HFF-Myc (cell line): ENCODE measurements at regions not wholly inside any gene's neighbourhood (a gene's known extent, or its start where the extent isn't known, plus 50 kb on each side); places are given as distances from the start of the nearest gene placed in this dataset.
"Not testable (repeated sequence)": the region's sequence is repeated elsewhere in the genome, so short reads cannot be mapped to it uniquely, and the experiment has no call there.

ENCODE experiments used
- DNase-seq: peaks from one replicate; pipeline ENCODE4 v3.0.0-alpha.2; 2011; ENCODE audit warnings: low read depth; ENCODE audit errors: extremely low read depth
- H3K4me3 ChIP-seq: replicated peaks from 2 replicates; pipeline ENCODE4 v1.5.1; 2011; ENCODE audit warnings: low read depth, mild to moderate bottlenecking, control low read depth, low read length
- TF ChIP-seq, protein P1 (sequence below): IDR thresholded peaks from 2 replicates; pipeline ENCODE4 v1.5.1; 2012; ENCODE audit warnings: mild to moderate bottlenecking, low read depth, low read length, control low read depth; ENCODE audit errors: missing control alignments

DNA sequence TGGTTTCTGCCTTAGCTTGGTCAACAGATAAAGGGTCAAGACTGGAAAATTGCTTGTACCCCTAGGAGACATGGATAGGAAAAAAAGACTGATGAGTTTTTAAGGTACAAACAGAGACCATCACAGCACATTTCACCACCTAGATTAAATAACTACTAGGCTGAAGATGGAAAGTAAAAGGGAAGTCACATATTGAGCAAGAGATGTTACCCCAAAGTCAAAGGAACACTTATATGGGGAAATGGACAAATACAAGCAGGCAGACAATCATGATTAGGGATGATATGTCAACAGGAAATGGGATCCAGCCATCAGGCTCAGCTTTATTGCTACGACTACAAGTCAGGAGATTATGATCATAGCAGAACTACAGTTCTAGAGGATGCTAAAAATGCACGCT, 1643.1 kb upstream of the CELF4 start:
- no peak for DNase-seq
- H3K4me3 ChIP-seq = no peak overlapping the region
- TF ChIP-seq, protein P1, sequence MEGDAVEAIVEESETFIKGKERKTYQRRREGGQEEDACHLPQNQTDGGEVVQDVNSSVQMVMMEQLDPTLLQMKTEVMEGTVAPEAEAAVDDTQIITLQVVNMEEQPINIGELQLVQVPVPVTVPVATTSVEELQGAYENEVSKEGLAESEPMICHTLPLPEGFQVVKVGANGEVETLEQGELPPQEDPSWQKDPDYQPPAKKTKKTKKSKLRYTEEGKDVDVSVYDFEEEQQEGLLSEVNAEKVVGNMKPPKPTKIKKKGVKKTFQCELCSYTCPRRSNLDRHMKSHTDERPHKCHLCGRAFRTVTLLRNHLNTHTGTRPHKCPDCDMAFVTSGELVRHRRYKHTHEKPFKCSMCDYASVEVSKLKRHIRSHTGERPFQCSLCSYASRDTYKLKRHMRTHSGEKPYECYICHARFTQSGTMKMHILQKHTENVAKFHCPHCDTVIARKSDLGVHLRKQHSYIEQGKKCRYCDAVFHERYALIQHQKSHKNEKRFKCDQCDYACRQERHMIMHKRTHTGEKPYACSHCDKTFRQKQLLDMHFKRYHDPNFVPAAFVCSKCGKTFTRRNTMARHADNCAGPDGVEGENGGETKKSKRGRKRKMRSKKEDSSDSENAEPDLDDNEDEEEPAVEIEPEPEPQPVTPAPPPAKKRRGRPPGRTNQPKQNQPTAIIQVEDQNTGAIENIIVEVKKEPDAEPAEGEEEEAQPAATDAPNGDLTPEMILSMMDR = no peak

DNA sequence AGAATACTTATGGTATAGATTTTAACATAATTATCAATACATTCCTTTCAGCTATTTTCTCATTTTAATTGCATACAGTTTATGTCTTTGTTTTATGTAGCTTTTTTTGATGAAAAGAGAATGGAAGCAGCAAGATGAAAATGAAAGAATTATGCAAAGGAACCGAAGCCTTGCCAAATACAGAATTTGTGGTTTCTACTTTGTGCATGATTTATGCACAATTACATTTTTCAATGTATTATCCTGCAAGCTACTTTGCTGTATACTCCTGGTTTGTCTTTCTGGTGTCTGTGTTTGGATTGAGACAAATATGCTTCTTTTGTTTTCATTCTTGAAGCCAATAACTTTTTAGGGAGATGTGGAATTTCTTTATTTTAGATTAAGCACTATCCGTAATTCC, 1642.6 kb upstream of the CELF4 start:
- no peak overlapping the region for H3K4me3 ChIP-seq
- TF ChIP-seq, protein P1 = no peak
- no peak for DNase-seq

DNA sequence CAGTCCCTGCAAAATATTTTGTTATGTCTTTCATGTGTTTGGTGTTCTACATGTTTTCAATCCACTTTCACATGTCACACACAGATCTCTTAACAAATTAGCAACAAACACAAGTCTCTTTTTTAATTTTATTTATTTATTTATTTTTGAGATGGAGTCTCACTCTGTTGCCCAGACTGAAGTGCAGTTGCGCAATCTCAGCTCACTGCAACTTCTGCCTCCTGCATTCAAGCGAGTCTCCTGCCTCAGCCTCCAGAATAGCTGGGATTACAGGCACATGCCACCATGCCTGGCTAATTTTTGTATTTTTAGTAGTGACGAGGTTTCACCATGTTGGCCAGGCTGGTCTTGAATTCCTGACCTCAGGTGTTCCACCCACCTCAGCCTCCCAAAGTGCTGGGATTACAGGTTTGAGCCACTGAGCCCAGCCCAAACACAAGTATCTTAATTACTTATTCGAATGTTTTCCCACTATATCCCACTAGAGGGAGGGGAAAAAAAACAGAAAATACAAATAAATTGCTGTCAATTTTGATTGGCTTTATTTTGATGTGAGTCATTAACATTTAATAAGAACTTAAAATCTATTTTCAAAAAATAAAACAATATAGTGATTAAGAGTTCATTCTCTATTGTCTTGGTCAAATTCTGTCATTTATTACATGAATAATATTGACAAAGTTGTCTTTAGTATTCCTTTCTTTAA, 1641.0 kb upstream of the CELF4 start:
- not testable (repeated sequence) for DNase-seq, H3K4me3 ChIP-seq

- TF ChIP-seq, protein P1 = no peak
- no peak overlapping the region for H3K4me3 ChIP-seq
- DNase-seq = no peak
These were observed 1640.1 kb upstream of the CELF4 start for GRCh38 chr18:39205565-39206195.

DNA sequence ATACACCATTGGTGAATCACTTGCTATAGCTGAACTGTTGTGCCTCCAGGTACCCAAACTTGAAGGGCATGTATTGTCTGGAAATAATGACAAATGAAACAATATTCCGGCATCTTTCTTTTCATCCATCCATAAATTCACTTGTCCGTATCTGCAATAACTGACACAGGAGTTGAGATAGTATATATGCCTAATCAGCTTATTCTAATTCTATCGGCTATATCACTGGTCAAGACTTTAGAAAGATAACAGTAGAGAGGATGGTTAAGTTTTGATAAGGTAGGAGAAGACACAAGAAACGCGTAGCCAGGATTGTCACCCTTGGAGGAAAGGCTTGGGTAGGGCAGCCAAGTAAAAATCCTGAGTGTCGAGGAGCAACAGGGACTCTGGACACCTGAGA, 1634.6 kb upstream of the CELF4 start:
- H3K4me3 ChIP-seq = no peak overlapping the region
- no peak for DNase-seq
- TF ChIP-seq, protein P1 = no peak

- TF ChIP-seq, protein P1 = no peak
- H3K4me3 ChIP-seq = no peak overlapping the region
- DNase-seq = no peak
These were observed 1633.7 kb upstream of the CELF4 start for GRCh38 chr18:39199231-39199855.

GRCh38 chr18:39198376-39198775, 1632.8 kb upstream of the CELF4 start:
- TF ChIP-seq, protein P1 = no peak
- no peak overlapping the region for H3K4me3 ChIP-seq
- DNase-seq = no peak
